Prostate gland (tissue), 2 donors: ENCODE measurements at regions not wholly inside any gene's neighbourhood (a gene's known extent, or its start where the extent isn't known, plus 50 kb on each side); places are given as distances from the start of the nearest gene placed in this dataset.
A peak's percentile ranks its signal among the peaks of the same experiment; 100 is the strongest.

ENCODE experiments used
- DNase-seq: peaks from one replicate; pipeline ENCODE4 v3.0.0-alpha.2; 2019; ENCODE audit warnings: low spot score
- H3K27ac ChIP-seq, 2 donors: fragments of 200-600 bp; sonication (generic); 2 replicates each; pipeline ENCODE4 v1.5.1; 2017 to 2019
- H3K27me3 ChIP-seq: fragments of 200-600 bp; sonication (generic); replicated peaks from 2 replicates; pipeline ENCODE4 v1.5.1; 2019; ENCODE audit not compliant: insufficient read depth
- H3K36me3 ChIP-seq, 2 donors: fragments of 200-600 bp; sonication (generic); 1 replicate in 1 of 2; 2 replicates in 1 of 2; pipeline versions ENCODE4 v1.5.1 to v1.8.1; 2017 to 2019
- H3K4me1 ChIP-seq: fragments of 200-600 bp; sonication (generic); replicated peaks from 2 replicates; pipeline ENCODE4 v1.5.1; 2019
- H3K4me3 ChIP-seq, 2 donors: fragments of 200-600 bp; sonication (generic); 2 replicates each; pipeline ENCODE4 v1.5.1; 2017 to 2019
- H3K9me3 ChIP-seq: fragments of 200-600 bp; sonication (generic); 2 replicates; pipeline ENCODE4 v1.5.1; 2017
- POLR2A ChIP-seq: fragments of 450-650 bp; IDR thresholded peaks from one replicate; pipeline ENCODE4 v1.6.1; 2016; ENCODE audit warnings: antibody characterized with exemption, mild to moderate bottlenecking
- POLR2AphosphoS5 ChIP-seq: sonication (generic); formaldehyde crosslinking; IDR thresholded peaks from one replicate; pipeline ENCODE4 v1.6.1; 2017; ENCODE audit warnings: antibody characterized with exemption
- WGBS: methylation state at CpG from one replicate; pipeline ENCODE4 v1.1.5; 2018; 5-methylcytosine and 5-hydroxymethylcytosine counted together
- intact Hi-C: fragments of 100-400 bp; cut with DNase I; formaldehyde crosslinking; loops from one replicate; pipeline ENCODE4 v1.14.2; 2022
- TF ChIP-seq, protein P1 (sequence below), 4 experiments: fragments of 200-600 bp in 2 of 4; fragments of 450-650 bp in 2 of 4; sonication (generic) in 2 of 4; IDR thresholded peaks; 1 replicate in 3 of 4; 2 replicates in 1 of 4; pipeline ENCODE4 v1.5.1; 2016 to 2019; ENCODE audit warnings: antibody characterized with exemption in 4 of 4, mild to moderate bottlenecking in 2 of 4, moderate library complexity in 2 of 4

DNA sequence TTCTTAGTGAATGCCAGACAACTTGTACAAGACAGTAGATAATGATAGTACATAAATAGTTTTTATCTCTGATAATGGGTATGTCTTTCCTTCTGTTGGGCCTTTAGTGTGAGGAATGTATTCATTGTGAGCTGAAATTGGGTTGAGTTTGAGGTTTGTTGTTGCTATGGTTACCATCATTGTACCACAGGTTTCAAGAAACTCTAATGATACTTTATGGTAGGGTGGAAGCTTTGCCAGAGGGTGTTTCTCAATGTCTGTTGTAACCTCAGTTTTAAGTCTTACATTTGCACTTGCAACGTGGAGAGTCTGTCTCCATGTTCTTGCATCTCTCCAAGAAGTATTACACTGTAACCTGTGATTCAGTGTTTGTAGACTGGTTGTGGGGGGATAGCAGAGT is 1550.1 kb downstream of the MAT2B start:
- no peaks in the 10 kb centered on the region for H3K4me1 ChIP-seq
- intact Hi-C loops, result no loop called here
- WGBS, result 88% methylated on average over 1 of the region's 1 CpG
- no peak for DNase-seq
- no peaks in the 10 kb centered on the region for H3K9me3 ChIP-seq
- H3K36me3 ChIP-seq, result no peaks in the 10 kb centered on the region
- H3K4me3 ChIP-seq, result no peak overlapping the region
- no peak for TF ChIP-seq POLR2A
- TF ChIP-seq, protein P1, sequence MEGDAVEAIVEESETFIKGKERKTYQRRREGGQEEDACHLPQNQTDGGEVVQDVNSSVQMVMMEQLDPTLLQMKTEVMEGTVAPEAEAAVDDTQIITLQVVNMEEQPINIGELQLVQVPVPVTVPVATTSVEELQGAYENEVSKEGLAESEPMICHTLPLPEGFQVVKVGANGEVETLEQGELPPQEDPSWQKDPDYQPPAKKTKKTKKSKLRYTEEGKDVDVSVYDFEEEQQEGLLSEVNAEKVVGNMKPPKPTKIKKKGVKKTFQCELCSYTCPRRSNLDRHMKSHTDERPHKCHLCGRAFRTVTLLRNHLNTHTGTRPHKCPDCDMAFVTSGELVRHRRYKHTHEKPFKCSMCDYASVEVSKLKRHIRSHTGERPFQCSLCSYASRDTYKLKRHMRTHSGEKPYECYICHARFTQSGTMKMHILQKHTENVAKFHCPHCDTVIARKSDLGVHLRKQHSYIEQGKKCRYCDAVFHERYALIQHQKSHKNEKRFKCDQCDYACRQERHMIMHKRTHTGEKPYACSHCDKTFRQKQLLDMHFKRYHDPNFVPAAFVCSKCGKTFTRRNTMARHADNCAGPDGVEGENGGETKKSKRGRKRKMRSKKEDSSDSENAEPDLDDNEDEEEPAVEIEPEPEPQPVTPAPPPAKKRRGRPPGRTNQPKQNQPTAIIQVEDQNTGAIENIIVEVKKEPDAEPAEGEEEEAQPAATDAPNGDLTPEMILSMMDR (IDR thresholded peaks at IDR 0.05), result no peak
- TF ChIP-seq POLR2AphosphoS5, result no peak
- H3K27ac ChIP-seq, result no peak overlapping the region
- H3K27me3 ChIP-seq, result no peaks in the 10 kb centered on the region

DNA sequence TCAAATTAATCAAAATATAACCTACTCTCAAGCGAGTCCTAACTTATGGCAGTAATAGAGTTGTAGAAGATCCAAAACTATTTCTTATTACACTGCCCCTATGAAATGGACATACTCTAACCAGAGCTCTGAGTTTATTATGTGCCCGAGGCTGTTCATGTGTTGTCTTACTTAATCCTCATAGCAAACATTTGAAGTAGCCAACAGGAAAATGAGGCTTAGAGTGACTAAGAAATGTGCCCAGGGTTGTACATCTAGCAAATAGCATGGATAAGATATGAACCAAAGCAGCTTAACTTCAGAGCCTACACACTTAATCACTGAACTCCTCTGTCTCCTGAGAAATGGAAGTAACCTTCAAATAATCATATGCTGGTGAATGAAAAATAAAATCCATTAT is 1551.7 kb downstream of the MAT2B start:
- no peaks in the 10 kb centered on the region for H3K9me3 ChIP-seq
- TF ChIP-seq POLR2AphosphoS5 (peak; percentile 48), POLR2A (no peak)
- no peak overlapping the region for H3K27ac ChIP-seq
- H3K4me3 ChIP-seq, result no peak overlapping the region
- WGBS, result 58% methylated on average over 2 of the region's 2 CpGs
- peak; percentile 36 for DNase-seq
- H3K4me1 ChIP-seq, result no peaks in the 10 kb centered on the region
- intact Hi-C loops, result no loop called here
- no peaks in the 10 kb centered on the region for H3K27me3 ChIP-seq
- no peaks in the 10 kb centered on the region for H3K36me3 ChIP-seq

DNA sequence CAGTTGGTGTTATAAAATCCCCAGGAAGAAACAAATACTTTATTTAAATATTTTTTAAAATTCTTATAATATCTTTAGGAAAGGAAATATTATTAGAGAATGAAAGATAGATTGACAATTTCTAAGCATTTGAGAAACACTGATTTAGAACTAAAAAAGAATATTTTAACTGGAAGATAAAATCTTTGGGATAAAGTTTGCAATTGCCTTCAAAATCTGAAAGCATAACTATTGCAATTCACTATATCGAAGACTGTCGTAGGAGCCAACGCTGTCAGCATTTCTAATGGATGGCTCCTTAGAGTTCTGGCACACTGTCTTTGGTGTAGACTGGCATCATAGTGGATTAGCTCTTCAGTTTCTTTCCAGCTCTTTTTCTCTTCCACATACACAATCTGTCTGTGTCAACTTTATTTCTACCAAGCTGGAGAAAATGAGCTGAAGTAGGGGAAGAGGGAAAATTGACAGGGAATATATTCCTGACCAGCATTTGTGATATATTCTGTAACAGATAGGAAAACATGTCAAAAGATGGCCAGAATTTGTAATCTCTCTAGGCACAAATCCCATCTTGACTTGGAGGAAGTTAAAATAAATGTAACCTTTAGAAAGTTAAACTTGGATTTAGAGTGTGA is 1561.4 kb downstream of the MAT2B start:
- no peaks in the 10 kb centered on the region for H3K27me3 ChIP-seq

DNA sequence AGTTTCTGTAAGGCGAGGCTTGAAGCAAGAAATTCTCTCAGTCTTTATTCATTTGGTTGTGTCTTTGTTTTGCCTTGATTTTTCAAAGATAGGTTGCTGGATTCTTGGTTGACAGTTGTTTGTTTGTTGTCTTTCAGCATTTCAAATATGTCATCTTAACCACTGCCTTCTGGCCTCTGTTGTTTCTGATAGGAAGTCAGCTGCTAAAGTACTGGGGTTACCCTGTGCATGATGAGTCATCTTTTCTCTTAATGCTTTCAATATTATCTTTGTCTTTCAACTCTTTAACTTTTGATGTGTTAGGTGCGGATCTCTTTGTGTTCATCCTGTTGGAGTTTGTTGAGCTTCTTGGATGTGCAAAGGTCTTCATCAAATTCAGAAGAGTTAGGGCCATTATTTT is 1571.3 kb downstream of the MAT2B start:
- Histone ChIP-seq H3K27ac (no peak overlapping the region), H3K9me3 (no peaks in the 10 kb centered on the region), H3K27me3 (no peaks in the 10 kb centered on the region), H3K36me3 (no peaks in the 10 kb centered on the region), H3K4me1 (no peaks in the 10 kb centered on the region), H3K4me3 (no peak overlapping the region)
- intact Hi-C loops, result no loop called here
- DNase-seq, result no peak
- 85% methylated on average over 2 of the region's 2 CpGs for WGBS
- TF ChIP-seq, protein P1 (IDR thresholded peaks at IDR 0.05), result no peak
- TF ChIP-seq POLR2AphosphoS5, result no peak
- TF ChIP-seq POLR2A, result no peak

More for the DNA sequence above, 1561.4 kb downstream of the MAT2B start:
- H3K9me3 ChIP-seq, result no peaks in the 10 kb centered on the region
- H3K36me3 ChIP-seq, result no peaks in the 10 kb centered on the region
- 94% methylated on average over 3 of the region's 3 CpGs for WGBS
- no peak overlapping the region for H3K27ac ChIP-seq
- intact Hi-C loops, result no loop called here
- DNase-seq, result no peak
- H3K4me1 ChIP-seq, result no peaks in the 10 kb centered on the region
- H3K4me3 ChIP-seq, result no peak overlapping the region
- TF ChIP-seq POLR2A (no peak), POLR2AphosphoS5 (no peak)
- TF ChIP-seq, protein P1 (IDR thresholded peaks at IDR 0.05), result no peak

DNA sequence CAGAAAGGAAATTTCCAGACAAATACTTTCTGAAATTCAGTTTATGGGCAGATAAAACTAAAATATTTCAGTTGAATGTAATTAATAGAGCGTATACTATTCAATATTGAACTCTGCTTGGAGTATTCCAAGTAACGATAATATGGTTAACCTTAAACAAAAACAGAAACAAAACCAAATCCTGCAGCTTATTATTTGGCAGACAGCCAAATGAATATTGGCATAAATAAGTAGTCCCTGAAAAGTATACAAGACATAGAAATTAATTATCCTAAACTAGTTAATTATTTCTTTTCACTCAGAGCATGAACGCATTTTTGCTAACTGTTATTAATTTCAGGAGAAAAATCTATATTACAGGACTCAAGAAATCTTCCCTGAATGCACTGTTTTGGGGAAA is 1574.0 kb downstream of the MAT2B start:
- 84% methylated on average over 3 of the region's 3 CpGs for WGBS
- Histone ChIP-seq H3K4me1 (no peaks in the 10 kb centered on the region), H3K27me3 (no peaks in the 10 kb centered on the region), H3K4me3 (no peak overlapping the region), H3K27ac (no peak overlapping the region), H3K36me3 (no peaks in the 10 kb centered on the region), H3K9me3 (no peaks in the 10 kb centered on the region)
- no peak for DNase-seq
- no peak for TF ChIP-seq POLR2AphosphoS5
- TF ChIP-seq, protein P1 (IDR thresholded peaks at IDR 0.05), result no peak
- TF ChIP-seq POLR2A, result no peak
- intact Hi-C loops, result no loop called here
